HG03342 (cell line): ENCODE measurements at regions not wholly inside any gene's neighbourhood (a gene's known extent, or its start where the extent isn't known, plus 50 kb on each side); places are given as distances from the start of the nearest gene placed in this dataset.
A peak's percentile ranks its signal among the peaks of the same experiment; 100 is the strongest.

ENCODE experiments used
- ATAC-seq: cut with Tn5 transposase; IDR thresholded peaks from one replicate; pipeline ENCODE4 v1.9.1; 2021; ENCODE audit warnings: mild to moderate bottlenecking, moderate library complexity; ENCODE audit not compliant: unreplicated experiment

DNA sequence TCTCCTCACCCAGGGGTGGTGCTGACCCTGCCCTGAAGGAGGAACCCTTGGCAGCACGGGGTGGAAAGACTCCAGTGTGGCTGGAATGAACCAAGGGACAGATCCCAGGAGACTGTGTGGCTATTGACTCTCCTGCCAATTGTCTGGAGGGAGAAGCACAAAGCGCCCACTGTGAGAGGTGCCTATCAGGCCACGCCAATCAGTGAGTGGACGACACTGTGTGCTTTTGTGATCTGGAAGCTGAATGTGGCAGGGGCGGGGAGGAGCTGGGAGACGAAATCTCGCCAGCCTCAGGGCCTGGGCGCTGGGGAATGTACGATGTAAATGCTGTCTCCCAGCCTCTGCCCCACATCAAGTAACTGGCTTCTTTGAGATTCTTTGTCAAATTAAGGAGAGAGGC, 167.1 kb downstream of the ZBTB18 start:
- no peak for ATAC-seq

DNA sequence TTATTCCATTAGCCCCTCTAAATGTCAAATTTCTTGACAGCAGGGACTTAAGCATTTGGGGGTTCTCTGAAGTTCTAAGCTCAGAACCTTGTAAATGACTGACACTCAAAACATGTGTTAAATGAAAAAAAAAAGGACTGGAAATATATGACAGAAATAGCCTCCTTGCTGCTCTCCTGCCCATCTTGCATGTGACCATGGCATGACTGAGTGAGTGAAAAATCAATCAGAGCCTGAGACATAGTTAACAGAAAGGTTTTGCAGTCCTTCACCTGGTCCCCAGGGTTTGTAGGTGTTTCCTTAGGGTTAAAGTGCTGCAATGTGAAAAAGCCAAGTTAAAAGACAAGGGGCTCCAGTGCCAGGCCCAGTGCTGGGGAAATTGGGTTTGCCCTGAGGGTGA, 168.1 kb downstream of the ZBTB18 start:
- no peak for ATAC-seq

DNA sequence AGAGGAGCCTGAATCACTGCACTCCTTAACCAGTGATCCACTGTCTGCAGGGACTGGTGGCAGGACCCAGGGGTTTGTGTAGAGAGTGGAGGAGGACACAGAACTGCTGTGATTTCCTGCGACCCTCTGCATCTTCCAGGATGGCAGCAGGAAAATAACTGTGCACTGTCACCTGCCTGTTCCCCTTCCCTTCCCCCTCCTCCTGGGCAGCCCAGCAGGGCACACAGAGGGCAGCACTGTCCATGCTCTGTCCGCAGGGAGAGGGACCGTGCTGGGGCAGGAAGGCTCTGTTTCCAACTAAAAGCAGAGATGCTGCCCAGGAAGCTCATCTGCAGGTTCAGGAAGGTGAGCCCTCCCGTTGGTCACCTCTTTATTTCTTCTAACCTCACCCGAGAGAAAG, 168.7 kb downstream of the ZBTB18 start:
- ATAC-seq: no peak

DNA sequence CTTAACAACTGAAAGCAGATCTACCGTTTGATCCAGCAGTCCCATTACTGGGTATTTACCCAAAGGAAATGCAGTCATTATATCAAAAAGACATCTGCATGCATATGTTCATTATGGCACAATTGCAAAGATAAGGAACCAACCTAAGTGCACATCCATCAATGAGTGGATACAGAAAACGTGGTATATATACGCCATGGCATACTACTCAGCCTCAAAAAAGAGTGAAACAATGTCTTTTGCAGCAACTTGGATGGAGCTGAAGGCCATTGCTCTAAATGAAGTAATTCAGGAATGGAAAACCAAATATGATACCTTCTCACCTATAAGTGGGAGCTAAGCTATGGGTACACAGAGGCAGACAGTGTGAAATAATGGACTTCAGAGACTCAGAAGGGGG, 169.3 kb downstream of the ZBTB18 start:
- no peak for ATAC-seq

DNA sequence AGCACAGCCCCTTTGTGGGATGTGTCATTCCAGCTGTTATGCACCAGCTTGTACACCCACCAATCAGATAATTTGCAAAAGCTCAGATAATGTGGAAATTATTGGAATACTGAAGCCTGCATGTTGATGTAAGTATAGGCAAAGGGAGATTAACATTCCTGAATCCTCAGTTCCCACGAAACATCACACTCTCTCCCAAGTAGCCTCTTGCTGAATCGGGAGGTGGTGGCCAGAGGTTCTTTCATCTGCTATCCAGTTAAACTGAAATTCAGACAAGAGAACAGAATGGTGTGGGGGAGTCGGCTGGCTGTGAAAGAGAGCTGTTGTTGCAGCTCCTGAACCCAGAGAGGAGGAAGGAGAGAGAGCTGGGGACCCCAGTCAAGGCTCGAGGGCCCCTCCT, 170.9 kb downstream of the ZBTB18 start:
- no peak for ATAC-seq

DNA sequence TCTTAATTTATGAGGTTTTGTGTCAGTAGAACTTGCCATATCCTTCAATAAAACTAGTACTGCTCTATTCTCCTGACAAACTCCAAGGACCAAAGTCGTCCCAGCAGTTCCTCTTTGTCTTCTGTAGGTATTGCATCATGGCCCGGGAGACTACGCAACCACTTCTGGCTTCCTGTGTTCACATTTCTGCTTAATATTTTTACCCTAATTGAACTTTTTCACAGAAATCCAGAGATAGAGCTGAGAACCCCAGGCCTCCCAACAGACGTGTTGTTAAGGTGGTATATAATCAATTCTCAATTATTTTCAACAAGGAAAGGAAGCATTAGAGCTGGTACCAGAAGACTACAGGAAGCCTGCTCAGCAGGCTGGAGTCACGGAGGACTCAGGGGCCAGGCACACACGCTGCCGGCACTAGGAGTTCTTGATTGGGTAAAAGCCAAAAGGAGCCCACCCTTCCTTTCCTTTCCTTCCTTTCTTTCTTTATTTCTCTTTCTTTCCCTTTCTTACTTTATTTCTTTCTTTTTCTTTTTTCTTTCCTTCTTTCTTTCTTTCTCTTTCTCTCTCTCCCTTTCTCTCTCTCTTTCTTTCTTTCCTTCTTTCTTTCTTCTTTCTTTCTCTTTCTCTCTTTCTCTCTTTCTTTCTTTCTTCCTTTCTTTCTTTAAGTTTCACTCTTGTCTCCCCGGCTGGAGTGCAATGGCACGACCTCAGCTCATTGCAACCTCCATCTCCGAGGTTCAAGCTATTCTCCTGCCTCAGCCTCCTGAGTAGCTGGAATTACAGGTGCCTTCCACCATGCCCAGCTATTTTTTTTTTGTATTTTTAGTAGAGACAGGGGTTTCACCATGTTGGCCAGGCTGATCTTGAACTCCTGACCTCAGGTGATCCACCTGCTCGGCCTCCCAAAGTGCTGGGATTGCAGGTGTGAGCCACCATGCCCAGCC, 173.7 kb downstream of the ZBTB18 start:
- ATAC-seq: no peak

DNA sequence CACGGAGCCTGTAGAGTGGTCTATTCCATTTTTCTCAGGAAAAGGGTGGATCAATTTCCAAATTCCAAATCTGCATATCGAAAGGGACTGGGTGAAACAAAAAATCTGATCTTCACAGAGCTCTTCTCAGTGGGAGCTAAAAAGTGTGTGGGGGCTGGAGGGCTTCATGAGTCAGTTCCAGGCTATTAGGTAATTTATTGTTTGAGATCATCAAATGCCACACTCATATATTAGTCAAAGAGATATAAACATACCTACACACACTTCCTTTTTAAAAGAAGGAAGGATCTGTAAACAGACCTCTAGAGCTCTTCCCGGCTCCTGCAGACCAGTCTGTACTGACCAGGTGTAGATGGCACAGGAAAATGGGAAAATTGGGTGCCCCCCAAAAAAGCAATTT, 175.4 kb downstream of the ZBTB18 start:
- ATAC-seq: no peak

DNA sequence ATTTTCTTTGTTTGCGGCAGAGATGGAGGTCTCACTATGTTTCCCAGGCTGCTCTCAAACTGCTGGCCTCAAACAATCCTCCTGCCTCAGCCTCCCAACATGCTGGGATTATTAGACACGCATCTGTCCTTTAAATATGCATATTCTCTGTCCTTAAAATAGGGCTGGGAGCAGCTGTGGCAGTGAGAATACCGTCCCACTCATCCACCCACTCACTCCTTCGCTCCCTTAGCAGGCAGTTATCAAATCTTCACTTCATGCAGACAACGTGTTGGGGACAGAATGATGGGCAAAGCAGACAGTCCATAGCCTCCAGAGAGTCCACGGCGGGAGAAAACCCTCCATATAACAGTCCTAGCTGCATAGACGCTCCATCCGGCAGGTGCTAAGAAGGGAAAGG, 179.4 kb downstream of the ZBTB18 start:
- ATAC-seq: no peak

DNA sequence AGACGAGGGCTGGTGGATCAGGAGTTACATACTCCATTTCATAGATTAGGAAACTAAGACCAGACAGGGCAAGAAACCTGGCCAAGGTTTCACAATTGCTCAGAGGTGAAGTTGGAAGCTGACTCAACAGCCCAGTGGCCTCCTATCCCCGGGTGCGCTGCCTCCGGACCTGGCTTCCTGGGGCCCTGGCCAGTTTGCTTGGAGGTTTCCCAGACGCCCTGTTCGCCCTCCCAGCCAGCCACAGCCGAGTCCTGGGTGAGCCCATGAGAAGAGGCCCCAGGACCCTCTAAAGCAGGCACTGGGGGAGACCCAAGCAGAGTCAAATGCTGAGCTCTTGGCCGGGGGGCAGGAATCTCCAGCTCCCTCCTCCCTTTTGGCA, 180.1 kb downstream of the ZBTB18 start:
- no peak for ATAC-seq

DNA sequence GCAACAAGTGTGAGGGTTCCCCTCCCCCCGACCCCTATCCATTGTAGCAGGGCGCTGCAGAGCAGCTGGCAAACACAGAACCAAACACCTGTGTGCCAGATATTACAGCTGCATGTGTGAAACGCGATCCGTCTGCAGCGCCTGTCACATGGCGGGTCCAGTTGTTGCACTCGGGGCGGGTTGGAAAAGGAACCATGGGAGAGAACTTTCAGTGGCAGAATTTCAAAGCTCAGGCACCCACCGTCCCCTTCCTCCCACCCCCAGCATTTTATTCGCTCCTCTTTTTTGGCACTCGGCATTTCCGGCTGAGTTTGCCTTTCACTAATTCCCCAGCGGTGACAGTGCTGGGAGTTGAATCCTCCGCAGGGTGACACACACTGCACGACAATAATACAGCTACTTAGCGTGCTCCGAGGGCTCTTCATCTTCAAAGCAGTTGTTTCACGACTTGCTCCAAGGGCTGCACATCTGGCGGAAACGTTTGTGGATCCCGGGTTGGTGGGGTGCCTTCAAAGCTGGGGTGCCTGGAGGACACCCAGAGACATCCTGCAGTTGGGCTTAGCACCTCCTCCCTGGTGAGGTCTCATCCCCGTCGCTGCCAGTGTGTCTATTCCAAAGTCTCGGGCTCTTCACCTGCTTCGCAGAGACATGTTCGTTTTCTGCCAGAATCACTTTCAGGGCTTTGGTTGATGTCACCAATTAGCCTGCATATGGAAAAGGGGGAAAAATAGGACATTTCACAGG, 180.7 kb downstream of the ZBTB18 start:
- ATAC-seq: no peak

DNA sequence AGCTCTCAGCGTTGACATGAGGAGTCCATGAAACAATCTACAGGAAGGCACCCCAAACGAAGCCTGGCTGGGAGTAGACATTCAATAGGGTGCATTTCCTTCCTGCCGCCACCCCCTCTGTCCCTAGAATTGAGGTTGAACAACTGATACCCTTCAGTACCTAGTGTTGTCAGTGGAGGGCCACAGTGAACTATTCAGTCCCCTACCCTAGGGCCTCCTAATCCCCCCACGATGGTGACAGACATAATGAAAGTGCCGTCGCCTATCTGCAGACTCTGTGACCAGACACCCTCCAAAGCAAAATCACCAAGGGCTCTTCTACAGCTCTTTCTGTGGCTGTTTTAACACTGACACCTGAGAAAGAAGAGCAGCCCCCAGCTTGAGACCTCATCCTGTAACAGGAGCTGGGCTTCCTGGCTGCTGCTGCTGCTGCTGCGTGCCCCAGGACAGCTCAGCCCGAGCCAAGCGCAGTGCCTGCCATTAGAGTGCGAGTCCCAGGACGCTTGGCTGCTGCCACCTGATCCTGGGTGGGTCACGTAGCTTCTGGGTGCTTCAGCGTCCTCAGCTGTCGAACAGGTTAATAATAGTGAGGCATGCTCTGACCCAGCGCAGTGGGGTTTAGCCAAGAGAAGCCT, 183.0 kb downstream of the ZBTB18 start:
- ATAC-seq: no peak

DNA sequence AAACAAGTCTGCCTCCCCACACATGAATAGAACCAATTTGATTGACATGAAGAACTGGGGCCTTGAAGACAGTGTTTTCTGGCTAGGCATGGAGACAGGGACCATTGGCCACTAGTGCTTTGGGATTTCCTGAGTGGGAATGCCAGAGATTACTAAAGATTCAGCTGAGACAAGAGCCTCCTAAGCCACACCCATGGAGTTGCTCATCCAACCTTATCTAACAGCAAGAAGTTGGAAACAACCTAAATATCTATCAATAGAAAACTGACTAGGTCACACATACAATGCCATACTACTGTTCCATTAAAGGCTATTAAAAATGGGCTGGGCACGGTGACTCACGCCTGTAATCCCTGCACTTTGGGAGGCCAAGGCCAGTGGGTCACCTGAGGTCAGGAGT, 184.1 kb downstream of the ZBTB18 start:
- no peak for ATAC-seq

DNA sequence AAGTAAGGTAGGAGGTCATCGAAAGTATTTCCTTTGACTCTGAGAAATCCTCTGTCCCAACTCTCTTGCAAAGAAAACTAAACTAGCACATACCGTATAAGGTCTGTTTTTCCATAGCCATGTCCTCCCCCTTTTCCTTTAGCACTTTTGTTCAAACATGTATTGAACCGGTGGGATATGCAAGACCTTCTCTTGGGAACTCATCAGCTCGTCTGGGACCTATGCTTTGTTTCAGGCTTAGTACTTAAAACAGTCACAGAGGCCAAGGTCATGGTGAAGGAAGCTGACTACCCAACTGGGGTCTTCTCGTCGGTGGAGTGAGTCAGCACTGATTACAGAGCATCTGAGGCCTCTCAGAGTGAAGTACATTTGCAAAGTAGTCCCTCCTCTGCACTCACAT, 185.0 kb downstream of the ZBTB18 start:
- ATAC-seq: no peak

DNA sequence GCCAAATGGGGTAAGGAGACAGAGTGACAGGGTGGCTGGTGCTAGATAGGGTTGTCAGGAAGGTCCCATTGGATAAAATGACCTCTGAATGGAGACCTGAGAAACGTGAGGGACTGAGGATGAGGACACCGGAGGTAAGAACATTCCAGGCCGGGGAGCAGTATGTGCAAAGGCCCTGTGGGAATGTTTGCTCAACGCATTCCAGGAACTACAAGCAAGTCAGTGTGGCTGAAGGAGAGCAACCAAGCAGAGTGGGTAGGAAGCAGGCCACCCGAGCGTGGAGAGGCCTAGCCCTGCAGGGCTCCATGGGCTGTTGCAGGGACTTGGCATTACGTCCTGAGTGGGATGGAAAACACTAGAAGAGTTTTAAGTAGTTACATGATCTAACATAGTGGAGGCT, 185.6 kb downstream of the ZBTB18 start:
- no peak for ATAC-seq

DNA sequence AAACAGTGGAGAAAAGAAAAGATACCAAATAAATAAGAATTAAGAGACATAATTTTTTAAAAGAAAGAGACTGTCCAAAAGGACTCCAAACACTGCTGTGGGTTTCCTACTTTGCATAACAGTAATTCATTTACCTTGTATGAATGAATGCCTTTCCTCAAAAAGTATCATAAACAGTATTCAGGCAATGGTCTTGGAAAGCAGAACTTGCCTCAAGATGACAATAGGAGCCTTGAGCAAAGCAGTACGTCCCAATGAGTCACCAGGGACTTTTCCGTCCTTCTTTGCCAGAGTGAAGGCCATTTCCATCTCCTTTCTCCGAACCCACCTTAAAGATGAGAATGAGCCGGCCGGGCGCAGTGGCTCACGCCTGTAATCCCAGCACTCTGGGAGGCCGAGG, 186.4 kb downstream of the ZBTB18 start:
- peak; percentile 46 for ATAC-seq

DNA sequence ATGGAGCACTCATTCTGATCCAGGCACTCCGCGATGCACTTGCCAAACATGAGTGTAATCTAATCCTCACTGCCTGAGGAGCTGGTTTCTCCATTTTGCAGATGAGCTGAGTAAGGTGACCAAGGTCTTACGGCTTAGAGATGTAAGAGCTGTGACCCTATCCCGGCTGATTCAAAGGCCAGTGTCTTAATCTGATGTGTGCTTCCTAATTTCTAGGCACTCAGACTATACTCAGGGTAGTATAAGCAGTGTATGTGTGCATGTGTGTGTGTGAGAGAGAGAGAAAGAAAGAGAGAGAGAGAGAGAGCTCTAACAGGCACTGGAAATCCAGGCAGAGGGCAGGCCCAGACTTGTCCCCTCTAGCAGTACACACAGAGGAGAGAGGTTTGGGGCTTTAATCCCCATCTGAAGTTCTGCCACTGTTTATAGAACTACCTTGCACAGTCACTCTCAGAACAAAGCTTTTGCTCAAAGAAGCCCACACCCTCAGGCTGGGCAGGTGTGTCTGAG, 188.2 kb downstream of the ZBTB18 start:
- ATAC-seq: no peak

DNA sequence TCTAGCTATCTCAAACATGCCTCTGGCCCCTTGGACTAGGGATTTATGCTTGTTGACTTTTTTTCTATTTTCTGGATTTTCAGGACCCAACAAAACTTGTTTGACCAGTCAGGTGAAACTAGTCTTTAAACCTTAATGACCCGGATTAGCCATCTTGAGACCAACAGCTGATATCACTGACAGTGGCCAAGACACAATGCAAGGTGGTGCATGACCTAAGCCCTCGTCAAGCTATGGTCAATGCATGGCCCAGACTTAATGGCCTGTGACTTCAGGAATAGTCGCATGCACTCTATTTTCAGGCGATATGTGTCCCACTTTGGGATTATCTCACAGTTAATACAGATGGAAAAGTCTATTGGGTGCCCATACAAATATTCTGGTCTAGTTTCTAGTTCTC, 190.4 kb downstream of the ZBTB18 start:
- ATAC-seq: no peak

DNA sequence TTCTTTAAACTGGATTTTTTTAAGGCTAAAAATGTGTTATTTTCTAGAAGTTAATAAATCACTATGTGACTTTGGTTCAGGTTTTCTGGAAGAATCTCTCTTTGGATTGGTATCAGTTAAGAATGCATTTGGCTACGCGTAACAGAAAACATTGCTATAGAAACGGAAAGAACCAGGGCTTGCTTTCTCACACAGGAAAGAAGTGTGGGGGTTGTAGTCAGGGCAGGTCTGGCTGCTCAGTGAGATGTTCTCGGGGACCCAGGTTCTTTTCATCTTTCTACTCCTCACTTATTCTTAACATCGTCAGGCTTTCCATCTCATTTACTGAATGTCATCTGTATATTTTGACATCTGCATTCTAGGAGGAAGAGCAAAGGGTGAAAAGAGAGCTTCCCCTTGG, 191.4 kb downstream of the ZBTB18 start:
- no peak for ATAC-seq

DNA sequence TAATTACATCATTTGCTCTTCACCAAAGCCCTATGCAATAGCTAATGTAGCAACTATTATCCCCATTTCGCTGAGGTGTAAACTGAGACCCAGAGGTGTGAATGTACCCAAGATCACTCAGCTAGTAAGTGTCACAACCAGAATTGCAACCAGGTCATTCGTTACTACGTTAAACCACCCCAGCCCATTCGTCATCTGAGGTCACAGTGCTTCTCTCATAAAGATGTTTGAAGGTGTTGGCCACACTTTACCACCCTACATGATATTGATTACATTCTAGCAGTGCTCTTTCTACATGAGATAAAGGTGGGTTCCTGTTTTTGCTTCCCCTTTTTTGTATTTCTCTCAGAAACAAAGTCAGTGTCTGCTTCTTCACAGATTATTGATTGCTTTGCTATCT, 195.3 kb downstream of the ZBTB18 start:
- no peak for ATAC-seq

DNA sequence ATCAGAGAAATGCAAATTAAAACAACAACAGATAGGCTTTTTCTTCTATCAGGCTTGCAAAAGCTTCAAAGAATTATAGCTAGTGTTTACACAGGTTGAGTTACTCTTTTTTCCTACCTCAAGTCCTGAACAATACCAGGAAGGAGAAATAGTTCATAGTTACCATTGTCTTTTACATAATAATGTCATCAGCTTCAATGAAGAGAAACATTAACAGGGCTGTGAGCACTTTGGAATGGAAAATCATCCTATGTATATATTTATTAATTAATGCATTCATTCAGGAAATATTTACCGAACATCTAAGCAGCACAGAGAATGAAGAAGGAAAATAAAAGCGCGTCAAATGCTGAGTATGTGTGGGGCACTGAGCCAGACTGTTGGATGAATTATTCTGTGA, 197.3 kb downstream of the ZBTB18 start:
- ATAC-seq: no peak

DNA sequence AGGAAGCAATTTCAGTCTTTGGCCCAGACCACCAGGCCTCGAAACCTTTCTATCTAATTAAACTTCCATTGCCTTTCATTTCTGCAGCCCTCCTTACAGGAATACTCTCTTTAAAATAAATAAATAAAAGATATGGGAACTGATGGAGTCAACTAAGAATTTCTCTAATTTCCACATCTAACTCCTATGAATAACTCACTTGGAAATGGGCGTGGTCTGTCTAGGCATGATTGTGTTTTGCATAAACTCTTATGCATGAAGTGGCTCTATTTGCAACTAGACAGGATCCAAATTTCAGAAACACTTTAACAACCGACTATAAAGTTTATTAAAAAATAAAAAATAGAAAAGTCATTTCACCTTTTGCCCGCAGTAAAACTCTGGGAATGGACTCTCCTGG, 199.5 kb downstream of the ADSS2 start:
- no peak for ATAC-seq

DNA sequence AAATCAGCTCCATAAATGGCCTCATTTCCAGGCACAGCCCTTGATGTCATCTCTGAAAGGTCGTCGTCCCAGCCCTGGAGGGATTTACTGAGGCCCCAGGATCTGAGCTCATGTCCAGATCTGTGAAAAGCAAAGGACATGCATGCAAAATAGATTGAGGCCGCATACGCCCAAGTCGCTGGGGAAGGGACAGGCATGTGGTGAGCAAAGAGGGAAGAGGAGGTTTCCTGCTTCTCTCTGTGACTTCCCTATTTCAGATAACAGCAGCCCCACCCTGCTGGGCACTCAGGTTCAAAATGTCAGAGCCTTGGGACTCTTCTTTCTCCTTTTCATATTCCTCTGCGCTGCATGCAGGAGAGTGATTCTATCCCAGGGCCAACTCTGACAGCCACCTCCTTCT, 197.2 kb downstream of the ADSS2 start:
- ATAC-seq: no peak
